GM12873 (cell line): ENCODE measurements at regions not wholly inside any gene's neighbourhood (a gene's known extent, or its start where the extent isn't known, plus 50 kb on each side); places are given as distances from the start of the nearest gene placed in this dataset.

Experiments used
- CTCF ChIP-seq: IDR thresholded peaks from 2 replicates; pipeline ENCODE4 v1.5.1; 2012; ENCODE audit warnings: low read depth, mild to moderate bottlenecking, moderate library complexity, low read length, control low read depth; ENCODE audit not compliant: insufficient read depth; ENCODE audit errors: missing control alignments

- no peak for TF ChIP-seq CTCF
Observed at GRCh38 chr5:117333011-117333410, 758.4 kb upstream of the SEMA6A start.

- TF ChIP-seq CTCF = no peak
Observed at GRCh38 chr5:117332341-117332740, 757.7 kb upstream of the SEMA6A start.

GRCh38 chr5:117327511-117327910, 752.9 kb upstream of the SEMA6A start:
- no peak for TF ChIP-seq CTCF

GRCh38 chr5:117326997-117327396, 752.4 kb upstream of the SEMA6A start:
- no peak for TF ChIP-seq CTCF

GRCh38 chr5:117318528-117318927, 743.9 kb upstream of the SEMA6A start:
- peak; percentile 15 for TF ChIP-seq CTCF

- TF ChIP-seq CTCF = no peak
Observed at GRCh38 chr5:117315170-117315569, 740.5 kb upstream of the SEMA6A start.

GRCh38 chr5:117302949-117303348, 728.3 kb upstream of the SEMA6A start:
- no peak for TF ChIP-seq CTCF

- TF ChIP-seq CTCF = no peak
Observed at GRCh38 chr5:117302473-117302872, 727.9 kb upstream of the SEMA6A start.
